H9 (cell line): ENCODE measurements at regions not wholly inside any gene's neighbourhood (a gene's known extent, or its start where the extent isn't known, plus 50 kb on each side); places are given as distances from the start of the nearest gene placed in this dataset.

Source experiments
- DNase-seq: peaks from one replicate; pipeline ENCODE4 v3.0.0-alpha.2; 2017
- H2AFZ ChIP-seq: one replicate; pipeline ENCODE4 v1.6.1; 2013; ENCODE audit warnings: mild to moderate bottlenecking, low read length, control low read depth, moderate library complexity
- H2AK5ac ChIP-seq: 2 replicates; pipeline ENCODE4 v1.6.1; 2013; ENCODE audit warnings: low read length, control low read depth, mixed read lengths; ENCODE audit not compliant: insufficient read length
- H2BK120ac ChIP-seq: one replicate; pipeline ENCODE4 v1.6.1; 2013; ENCODE audit warnings: low read depth, mild to moderate bottlenecking, low read length, control low read depth, inconsistent platforms; ENCODE audit not compliant: poor library complexity, severe bottlenecking
- H2BK12ac ChIP-seq: 2 replicates; pipeline ENCODE4 v1.6.1; 2013; ENCODE audit warnings: low read length, control low read depth, mixed read lengths, low read depth; ENCODE audit not compliant: insufficient read length
- H2BK15ac ChIP-seq: 2 replicates; pipeline ENCODE4 v1.6.1; 2013; ENCODE audit warnings: low read depth, low read length, control low read depth
- H2BK20ac ChIP-seq: one replicate; pipeline ENCODE4 v1.6.1; 2013; ENCODE audit warnings: low read depth, mild to moderate bottlenecking, low read length, control low read depth, inconsistent platforms; ENCODE audit not compliant: poor library complexity, severe bottlenecking
- H2BK5ac ChIP-seq: 2 replicates; pipeline ENCODE4 v1.6.1; 2013; ENCODE audit warnings: low read length, control low read depth, mixed read lengths; ENCODE audit not compliant: insufficient read length
- H3K14ac ChIP-seq: 2 replicates; pipeline ENCODE4 v1.6.1; 2013; ENCODE audit warnings: low read length, control low read depth; ENCODE audit not compliant: insufficient read depth
- H3K18ac ChIP-seq: 2 replicates; pipeline ENCODE4 v1.6.1; 2013; ENCODE audit warnings: low read depth, mild to moderate bottlenecking, mixed read lengths, low read length, control low read depth; ENCODE audit not compliant: insufficient read length
- H3K23ac ChIP-seq: 2 replicates; pipeline ENCODE4 v1.6.1; 2013; ENCODE audit warnings: low read length, control low read depth, mixed read lengths, low read depth; ENCODE audit not compliant: insufficient read length
- H3K23me2 ChIP-seq: 2 replicates; pipeline ENCODE4 v1.6.1; 2013; ENCODE audit warnings: low read depth, mild to moderate bottlenecking, mixed read lengths, low read length, control low read depth; ENCODE audit not compliant: insufficient read length, poor library complexity, severe bottlenecking
- H3K27ac ChIP-seq: 2 replicates; pipeline ENCODE4 v1.5.1; 2013; ENCODE audit warnings: low read length, control low read depth, mixed read lengths, low read depth; ENCODE audit not compliant: insufficient read length
- H3K27me3 ChIP-seq: 2 replicates; pipeline ENCODE4 v1.6.1; 2013; ENCODE audit warnings: low read length, control low read depth, inconsistent platforms; ENCODE audit not compliant: insufficient read depth
- H3K4ac ChIP-seq: 2 replicates; pipeline ENCODE4 v1.6.1; 2013; ENCODE audit warnings: low read depth, mild to moderate bottlenecking, control low read depth, inconsistent platforms, low read length, moderate library complexity
- H3K4me1 ChIP-seq: 2 replicates; pipeline ENCODE4 v1.6.1; 2013; ENCODE audit warnings: low read length, control low read depth, inconsistent platforms; ENCODE audit not compliant: insufficient read depth
- H3K4me2 ChIP-seq: 2 replicates; pipeline ENCODE4 v1.6.1; 2013; ENCODE audit warnings: low read length, control low read depth, mixed read lengths; ENCODE audit not compliant: insufficient read length, insufficient read depth
- H3K56ac ChIP-seq: 2 replicates; pipeline ENCODE4 v1.6.1; 2013; ENCODE audit warnings: low read depth, mild to moderate bottlenecking, mixed read lengths, low read length, control low read depth; ENCODE audit not compliant: insufficient read length
- H3K79me1 ChIP-seq: 2 replicates; pipeline ENCODE4 v1.6.1; 2013; ENCODE audit warnings: low read depth, mild to moderate bottlenecking, moderate library complexity, low read length, control low read depth, inconsistent platforms; ENCODE audit not compliant: insufficient read depth, poor library complexity, severe bottlenecking
- H3K79me2 ChIP-seq: 2 replicates; pipeline ENCODE4 v1.6.1; 2013; ENCODE audit warnings: low read length, control low read depth, inconsistent platforms; ENCODE audit not compliant: insufficient read depth
- H3K9ac ChIP-seq: 2 replicates; pipeline ENCODE4 v1.6.1; 2013; ENCODE audit warnings: low read length, control low read depth, mixed read lengths; ENCODE audit not compliant: insufficient read length; ENCODE audit errors: extremely low read depth
- H3K9me3 ChIP-seq: one replicate; pipeline ENCODE4 v1.6.1; 2013; ENCODE audit warnings: low read depth, low read length, inconsistent platforms; ENCODE audit not compliant: control insufficient read depth
- H3T11ph ChIP-seq: one replicate; pipeline ENCODE4 v1.6.1; 2013; ENCODE audit warnings: mild to moderate bottlenecking, low read length, control low read depth, inconsistent platforms
- H4K20me1 ChIP-seq: one replicate; pipeline ENCODE4 v1.6.1; 2013; ENCODE audit not compliant: control insufficient read depth, insufficient read length, insufficient read depth
- H4K5ac ChIP-seq: 2 replicates; pipeline ENCODE4 v1.6.1; 2013; ENCODE audit warnings: low read depth, mild to moderate bottlenecking, mixed read lengths, low read length, control low read depth; ENCODE audit not compliant: insufficient read length
- H4K8ac ChIP-seq: replicated peaks from 2 replicates; pipeline ENCODE4 v1.6.1; 2013; ENCODE audit warnings: low read length, control low read depth, mixed read lengths, low read depth; ENCODE audit not compliant: insufficient read length
- H4K91ac ChIP-seq: 2 replicates; pipeline ENCODE4 v1.6.1; 2013; ENCODE audit warnings: low read depth, mild to moderate bottlenecking, moderate library complexity, mixed read lengths, low read length, control low read depth; ENCODE audit not compliant: insufficient read length
- H3K27ac Mint-ChIP-seq, 3 experiments: 2 replicates in 2 of 3; 3 replicates in 1 of 3; pipeline ENCODE4 v1.8.0; 2020 to 2021; ENCODE audit warnings: mixed read lengths in 3 of 3, mild to moderate bottlenecking in 1 of 3, moderate library complexity in 1 of 3
- H3K27me3 Mint-ChIP-seq: 2 replicates; pipeline ENCODE4 v1.8.0; 2021; ENCODE audit warnings: low read depth, mild to moderate bottlenecking, moderate library complexity, mixed read lengths
- H3K36me3 Mint-ChIP-seq, 3 experiments: 2 replicates in 2 of 3; 3 replicates in 1 of 3; pipeline ENCODE4 v1.8.0; 2020 to 2021; ENCODE audit warnings: low read depth in 3 of 3, mixed read lengths in 3 of 3; ENCODE audit not compliant: insufficient read depth in 1 of 3
- H3K4me1 Mint-ChIP-seq, 2 experiments: 2 replicates each; pipeline ENCODE4 v1.8.0; 2020; ENCODE audit warnings: mixed read lengths in 2 of 2
- H3K4me3 Mint-ChIP-seq, 2 experiments: 2 replicates in 1 of 2; 3 replicates in 1 of 2; pipeline ENCODE4 v1.8.0; 2020 to 2021; ENCODE audit warnings: mild to moderate bottlenecking in 2 of 2, mixed read lengths in 2 of 2, moderate library complexity in 1 of 2
- H3K9me3 Mint-ChIP-seq, 2 experiments: 2 replicates in 1 of 2; 3 replicates in 1 of 2; pipeline ENCODE4 v1.8.0; 2020; ENCODE audit warnings: mild to moderate bottlenecking in 2 of 2, mixed read lengths in 2 of 2, moderate library complexity in 1 of 2
- WGBS: extraction: QIAGEN DNeasy Blood & Tissue Kit; methylation state at CpG from one replicate; pipeline ENCODE4 v1.1.7; 2013; ENCODE audit warnings: missing lambda C conversion rate, low lambda C conversion rate, mixed read lengths; ENCODE audit not compliant: insufficient read length; ENCODE audit errors: extremely low coverage; 5-methylcytosine and 5-hydroxymethylcytosine counted together
- TF ChIP-seq, protein P1 (sequence below): fragments of 200-600 bp; sonication (generic); conservative IDR thresholded peaks from 3 replicates; pipeline ENCODE4 v1.8.0; 2021; ENCODE audit warnings: antibody characterized with exemption, mild to moderate bottlenecking

- Histone ChIP-seq H2BK12ac (no peak overlapping the region), H3K27ac (no peak overlapping the region), H2AK5ac (no peak overlapping the region), H3K23ac (no peak overlapping the region), H3K79me1 (no peaks in the 10 kb centered on the region), H3K9me3 (no peaks in the 10 kb centered on the region), H4K5ac (no peak overlapping the region), H3K4me2 (no peak overlapping the region), H4K8ac (no peak overlapping the region), H2BK15ac (no peak overlapping the region), H2AFZ (no peak overlapping the region), H3T11ph (no peak overlapping the region), H3K4ac (no peak overlapping the region), H3K23me2 (no peaks in the 10 kb centered on the region), H3K14ac (no peak overlapping the region), H4K91ac (no peak overlapping the region), H2BK120ac (no peak overlapping the region), H2BK20ac (no peak overlapping the region), H3K27me3 (no peaks in the 10 kb centered on the region), H2BK5ac (no peak overlapping the region), H3K9ac (no peak overlapping the region), H3K18ac (no peak overlapping the region), H3K56ac (no peak overlapping the region), H4K20me1 (no peaks in the 10 kb centered on the region), H3K79me2 (no peaks in the 10 kb centered on the region), H3K4me1 (no peaks in the 10 kb centered on the region)
- H3K27me3 Mint-ChIP-seq = no peaks in the 10 kb centered on the region; the same call in 1 of the 2 replicates
- H3K4me1 Mint-ChIP-seq = no peaks in the 10 kb centered on the region
- no peaks in the 10 kb centered on the region for H3K36me3 Mint-ChIP-seq
- no peak for DNase-seq
- TF ChIP-seq, protein P1, sequence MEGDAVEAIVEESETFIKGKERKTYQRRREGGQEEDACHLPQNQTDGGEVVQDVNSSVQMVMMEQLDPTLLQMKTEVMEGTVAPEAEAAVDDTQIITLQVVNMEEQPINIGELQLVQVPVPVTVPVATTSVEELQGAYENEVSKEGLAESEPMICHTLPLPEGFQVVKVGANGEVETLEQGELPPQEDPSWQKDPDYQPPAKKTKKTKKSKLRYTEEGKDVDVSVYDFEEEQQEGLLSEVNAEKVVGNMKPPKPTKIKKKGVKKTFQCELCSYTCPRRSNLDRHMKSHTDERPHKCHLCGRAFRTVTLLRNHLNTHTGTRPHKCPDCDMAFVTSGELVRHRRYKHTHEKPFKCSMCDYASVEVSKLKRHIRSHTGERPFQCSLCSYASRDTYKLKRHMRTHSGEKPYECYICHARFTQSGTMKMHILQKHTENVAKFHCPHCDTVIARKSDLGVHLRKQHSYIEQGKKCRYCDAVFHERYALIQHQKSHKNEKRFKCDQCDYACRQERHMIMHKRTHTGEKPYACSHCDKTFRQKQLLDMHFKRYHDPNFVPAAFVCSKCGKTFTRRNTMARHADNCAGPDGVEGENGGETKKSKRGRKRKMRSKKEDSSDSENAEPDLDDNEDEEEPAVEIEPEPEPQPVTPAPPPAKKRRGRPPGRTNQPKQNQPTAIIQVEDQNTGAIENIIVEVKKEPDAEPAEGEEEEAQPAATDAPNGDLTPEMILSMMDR = no peak
- no peak overlapping the region for H3K4me3 Mint-ChIP-seq
- no peaks in the 10 kb centered on the region for H3K9me3 Mint-ChIP-seq
- no CpG with 5 or more reads among the region's 13 CpGs for WGBS
- no peak overlapping the region for H3K27ac Mint-ChIP-seq
Measured at GRCh38 chr7:156196649-156197048, 384.4 kb upstream of the SHH start.
